ENCODE measurements at regions not wholly inside any gene's neighbourhood (a gene's known extent, or its start where the extent isn't known, plus 50 kb on each side); places are given as distances from the start of the nearest gene placed in this dataset.
"Not testable (repeated sequence)": the region's sequence is repeated elsewhere in the genome, so short reads cannot be mapped to it uniquely, and the experiment has no call there.

GRCh38 chr4:101411281-101411910 lies 64.1 kb upstream of the PPP3CA start:
- TF ChIP-seq EZH2 (IDR thresholded peaks at IDR 0.05; ENCODE audit: low read length, missing control alignments); CTCF (conservative IDR thresholded peaks at IDR 0.05 in 1 of 2, IDR thresholded peaks at IDR 0.05 in 1 of 2; ENCODE audit: low read depth in 1 of 2, low read length in 2 of 2): not testable (repeated sequence)
